MV-4-11 (cell line): ENCODE measurements at regions not wholly inside any gene's neighbourhood (a gene's known extent, or its start where the extent isn't known, plus 50 kb on each side); places are given as distances from the start of the nearest gene placed in this dataset.

Experiments
- DNase-seq: peaks from one replicate; lab custom pipeline; 2025; lab: John Stamatoyannopoulos, UW

GRCh38 chr2:223226264-223226663 lies 174.3 kb downstream of the KCNE4 start:
- no peak for DNase-seq

DNA sequence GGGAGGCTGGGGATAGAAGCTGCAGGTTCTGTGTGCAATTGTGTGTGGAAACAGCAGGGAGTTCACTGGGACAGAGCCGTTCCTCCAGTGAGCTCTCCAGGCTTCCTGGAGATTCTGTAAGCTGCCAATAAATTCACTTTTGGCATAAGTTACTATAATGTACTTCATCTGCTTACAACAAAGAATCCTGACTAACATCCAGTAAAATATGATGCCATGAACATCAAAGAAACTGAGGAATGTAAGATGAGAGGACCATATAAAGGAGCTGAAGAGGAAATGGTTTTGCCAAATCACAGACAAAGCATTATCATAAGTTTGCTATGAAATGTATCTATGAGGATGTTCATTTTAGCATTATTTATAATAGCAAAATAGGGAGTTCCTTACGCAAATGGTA lies 175.3 kb downstream of the KCNE4 start:
- DNase-seq = no peak

DNA sequence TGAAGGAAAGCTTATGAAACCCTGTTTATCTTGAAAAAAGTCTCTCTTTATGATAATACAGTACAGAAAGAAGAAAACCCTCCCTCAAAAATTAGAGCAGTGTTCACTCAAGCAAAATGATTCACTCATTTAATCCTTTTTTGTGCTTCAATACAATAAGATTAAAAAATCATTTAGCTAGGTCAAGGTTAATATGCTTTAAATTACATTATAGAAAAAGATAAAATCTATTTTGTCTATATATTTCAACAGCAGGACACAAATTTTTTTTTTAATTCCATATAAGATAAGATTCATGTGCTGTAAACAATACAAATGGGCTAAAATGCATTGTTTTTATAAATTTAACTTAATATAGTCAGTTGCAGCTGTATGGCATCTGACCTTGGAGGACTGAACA lies 176.9 kb downstream of the KCNE4 start:
- DNase-seq = no peak

- DNase-seq = no peak
Measured at GRCh38 chr2:223230352-223230751, 178.4 kb downstream of the KCNE4 start.

DNA sequence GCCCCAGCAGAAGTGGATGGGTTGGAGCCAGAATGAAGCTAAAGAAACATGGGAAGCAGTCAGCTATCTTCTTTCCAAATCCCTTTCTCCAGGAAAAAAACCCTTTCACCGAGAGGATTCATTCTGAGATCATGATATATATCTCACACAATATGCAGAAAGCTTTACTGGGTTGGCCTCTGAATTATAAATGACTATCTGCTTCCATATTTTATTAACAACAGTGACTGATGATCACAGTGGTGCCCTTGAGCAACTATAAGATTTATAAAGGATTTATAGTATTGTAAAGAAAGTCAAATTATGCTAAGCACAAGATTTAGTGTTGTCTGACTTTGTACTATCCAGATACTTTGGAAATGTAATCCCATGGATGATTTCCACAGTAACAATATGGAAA lies 180.3 kb downstream of the KCNE4 start:
- no peak for DNase-seq

GRCh38 chr2:223232896-223233295 lies 180.9 kb downstream of the KCNE4 start:
- no peak for DNase-seq

DNA sequence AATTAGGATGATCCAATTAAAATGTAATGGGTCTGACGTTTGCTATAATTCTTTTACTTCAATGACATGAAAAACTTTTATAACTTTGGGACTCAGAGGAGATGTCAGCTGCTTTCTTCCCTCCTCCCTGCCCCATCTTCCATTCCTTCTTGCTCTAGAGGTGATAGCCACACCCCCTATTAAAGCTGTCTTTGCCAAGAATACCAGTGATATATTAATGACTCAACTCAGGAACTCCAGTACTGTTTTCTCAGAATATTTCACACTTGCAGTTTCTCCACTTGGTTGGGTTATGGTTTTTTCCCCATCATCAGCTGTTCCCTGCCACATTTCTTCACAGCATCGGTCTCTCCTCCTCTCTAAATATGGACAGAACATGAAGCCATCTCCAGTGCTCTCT lies 184.0 kb downstream of the KCNE4 start:
- DNase-seq = no peak

DNA sequence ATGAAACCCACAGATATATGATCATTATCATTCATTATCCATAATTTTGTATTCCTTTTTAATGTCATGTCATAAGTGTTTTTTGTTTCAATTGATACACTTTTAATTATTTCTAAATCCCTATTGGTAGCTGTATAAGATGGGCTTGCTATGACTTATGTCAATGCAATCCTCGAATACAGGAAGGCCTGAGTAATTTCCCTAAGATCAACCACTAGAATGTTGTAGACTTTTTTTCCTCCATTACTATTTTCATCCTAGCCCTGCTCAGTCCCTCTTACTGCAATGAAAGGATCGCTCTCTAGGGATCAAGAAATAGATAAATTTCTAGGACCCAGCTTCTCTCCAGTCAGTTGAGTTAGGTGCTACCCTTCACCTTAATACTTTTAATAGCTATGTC lies 186.3 kb downstream of the KCNE4 start:
- DNase-seq = no peak

DNA sequence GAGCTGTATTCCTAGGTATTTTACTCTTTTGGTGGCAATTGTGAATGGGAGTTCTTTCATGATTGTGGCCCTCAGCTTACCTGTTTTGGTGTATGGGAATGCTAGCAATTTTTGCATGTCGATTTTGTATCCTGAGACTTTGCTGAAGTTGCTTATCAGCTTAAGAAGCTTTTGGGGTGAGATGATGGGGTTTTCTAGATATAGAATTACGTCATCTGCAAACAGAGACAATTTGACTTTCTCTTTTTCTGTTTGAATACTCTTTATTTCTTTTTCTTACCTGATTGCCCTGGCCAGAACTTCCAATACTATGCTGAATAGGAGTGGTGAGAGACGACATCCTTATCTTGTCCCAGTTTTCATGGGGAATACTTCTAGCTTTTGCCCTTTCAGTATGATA lies 191.2 kb downstream of the KCNE4 start:
- DNase-seq = no peak

DNA sequence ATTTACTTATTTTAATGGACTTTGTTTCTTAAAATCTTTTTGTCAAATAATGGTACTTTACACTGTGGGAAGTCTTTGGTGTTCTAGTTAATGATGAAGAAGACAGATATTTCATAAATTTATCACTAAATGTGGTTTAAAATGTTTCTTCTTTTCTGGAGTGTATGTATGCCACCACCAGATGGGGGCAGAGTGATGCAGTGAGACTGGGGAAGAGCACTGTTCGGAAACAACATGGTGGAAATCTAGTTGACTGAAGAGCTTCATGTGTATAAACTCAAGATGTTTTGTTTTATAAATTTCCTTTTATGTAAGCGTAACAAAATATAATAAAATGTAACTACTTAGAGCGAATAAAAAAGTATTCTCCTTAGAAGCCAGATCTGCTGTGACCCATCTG lies 195.1 kb downstream of the KCNE4 start:
- DNase-seq = peak; percentile 25

DNA sequence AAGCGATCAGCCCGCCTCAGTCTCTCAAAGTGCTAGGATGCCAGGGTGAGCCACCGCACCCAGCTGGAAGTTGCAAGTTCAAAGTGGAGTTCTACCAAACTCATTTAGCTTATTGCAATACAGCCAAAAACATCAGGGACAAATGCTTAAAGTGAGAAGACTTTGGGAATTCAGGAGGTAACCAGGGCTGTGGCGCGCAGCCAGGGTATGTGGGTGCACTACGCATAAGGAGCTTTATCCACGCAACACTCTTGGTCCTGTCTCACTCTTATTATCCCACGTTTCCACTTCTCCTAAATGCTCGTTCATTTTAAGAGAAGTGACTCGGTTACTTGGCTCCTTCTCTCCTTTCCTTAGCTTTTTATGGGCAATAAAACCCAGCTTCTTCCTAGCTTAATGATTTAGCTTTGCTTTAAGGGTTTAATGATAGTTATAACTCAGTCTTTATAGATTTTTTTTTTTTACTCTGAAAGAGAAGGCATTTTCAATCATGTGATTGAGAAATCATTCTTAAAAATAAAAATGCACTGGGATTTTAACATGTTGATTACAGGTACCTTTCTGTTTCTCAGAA lies 199.8 kb downstream of the KCNE4 start:
- no peak for DNase-seq

DNA sequence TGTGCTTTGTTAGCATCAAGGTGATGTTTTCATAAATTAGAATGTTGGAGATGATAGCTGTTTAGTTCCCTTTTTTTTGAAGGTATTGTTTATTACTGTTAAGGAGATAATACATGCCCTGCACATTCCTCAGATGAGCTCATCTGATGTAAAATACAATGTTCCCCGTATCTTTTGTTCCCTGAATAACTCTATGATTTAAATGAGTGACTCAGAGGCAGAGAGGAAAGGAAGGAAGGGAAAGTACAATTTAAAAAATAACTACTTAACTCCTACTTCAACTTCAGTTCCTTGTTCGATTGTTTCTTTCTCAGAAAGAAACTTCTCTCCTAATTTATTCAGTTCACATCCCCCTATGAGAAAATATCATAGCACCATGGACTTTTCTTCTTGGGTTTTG lies 208.7 kb downstream of the KCNE4 start:
- DNase-seq = no peak

DNA sequence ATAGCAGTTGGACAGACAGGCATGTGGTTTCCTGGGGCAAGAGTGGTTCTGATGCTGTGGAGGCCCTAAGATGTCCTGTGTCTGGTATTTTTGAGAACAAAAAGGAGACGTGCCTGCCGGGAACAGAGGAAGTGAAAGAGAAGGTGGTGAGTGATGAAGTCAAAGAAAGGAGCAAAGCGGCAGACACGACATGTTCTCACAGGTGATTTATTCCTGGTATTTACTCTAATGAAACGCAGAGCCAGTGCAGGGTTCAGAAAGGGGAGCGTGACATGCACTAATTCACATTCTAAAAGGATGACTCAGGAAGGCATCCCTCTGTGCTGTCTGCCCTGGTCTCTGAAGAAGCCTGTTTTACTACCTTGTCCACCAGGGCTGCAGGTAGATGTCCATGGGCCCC lies 211.0 kb downstream of the KCNE4 start:
- peak; percentile 12 for DNase-seq

DNA sequence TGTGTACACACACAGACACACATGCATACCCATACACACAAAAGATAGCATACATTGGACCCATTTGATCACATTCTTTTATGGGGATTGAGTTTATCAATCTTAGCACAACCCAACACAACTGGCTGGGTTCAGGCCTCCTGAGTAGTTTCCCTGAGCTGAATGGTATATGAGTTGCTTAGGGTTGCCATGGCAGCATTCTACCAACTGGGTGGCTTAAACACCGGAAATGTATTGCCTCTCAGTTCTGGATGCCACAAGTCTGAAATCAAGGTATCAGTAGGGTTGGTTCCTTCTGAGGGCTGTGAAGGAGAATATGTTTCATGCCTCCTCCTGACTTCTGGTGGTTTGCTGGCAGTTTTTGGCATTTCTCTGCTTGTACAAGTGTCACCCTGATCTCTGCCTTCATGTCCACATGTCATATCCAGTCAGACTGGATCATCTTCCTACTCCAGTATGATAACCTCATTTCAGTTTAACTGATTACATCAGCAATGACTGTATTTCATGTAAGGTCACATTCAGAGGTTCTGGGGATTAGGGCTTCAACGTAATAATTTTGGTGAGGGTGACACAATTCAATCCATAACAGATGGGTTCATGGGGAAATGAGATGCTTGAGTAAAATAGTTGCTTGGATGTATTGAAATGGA lies 212.7 kb downstream of the KCNE4 start:
- peak; percentile 30 for DNase-seq

GRCh38 chr2:223267160-223267951 lies 215.4 kb downstream of the KCNE4 start:
- DNase-seq = no peak

DNA sequence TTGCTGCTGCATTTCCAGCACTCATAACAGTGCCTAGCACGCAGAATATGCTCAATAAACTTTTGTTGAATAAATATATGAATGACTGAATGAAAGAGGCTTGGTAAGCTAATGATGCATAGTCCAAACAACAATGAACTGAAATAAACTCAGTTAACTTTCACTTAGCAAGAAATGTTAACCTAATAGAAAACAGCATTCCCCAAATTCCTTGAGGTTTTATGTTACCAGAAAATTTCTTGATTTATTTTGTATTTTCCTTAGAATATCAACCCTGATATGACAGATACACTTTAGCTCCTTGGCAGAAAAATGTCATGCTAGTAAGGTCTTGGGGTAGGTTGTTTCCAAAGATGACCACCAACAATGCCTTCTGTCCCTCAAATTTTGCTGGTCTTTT lies 217.4 kb downstream of the KCNE4 start:
- DNase-seq = no peak

DNA sequence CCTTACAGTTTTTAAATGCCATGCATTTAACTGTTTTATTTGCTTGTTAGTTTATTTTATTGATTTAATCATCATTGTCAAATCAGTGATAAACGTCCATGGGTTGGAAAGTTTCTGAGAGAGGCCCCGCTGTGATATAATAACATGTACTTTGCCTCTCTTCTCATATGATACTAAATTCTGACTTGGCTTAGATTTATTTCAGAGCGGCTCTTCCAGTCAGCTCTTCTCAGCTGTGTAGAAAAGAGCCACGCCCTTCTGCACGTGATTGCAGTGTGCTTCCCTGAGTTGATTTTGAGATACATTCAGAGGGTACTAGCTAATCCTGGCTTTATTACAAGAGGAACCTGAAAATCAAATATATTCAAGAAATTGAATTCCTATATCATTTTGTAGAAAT lies 218.6 kb downstream of the KCNE4 start:
- no peak for DNase-seq

- no peak for DNase-seq
Measured at GRCh38 chr2:223273995-223274394, 222.0 kb downstream of the KCNE4 start.

DNA sequence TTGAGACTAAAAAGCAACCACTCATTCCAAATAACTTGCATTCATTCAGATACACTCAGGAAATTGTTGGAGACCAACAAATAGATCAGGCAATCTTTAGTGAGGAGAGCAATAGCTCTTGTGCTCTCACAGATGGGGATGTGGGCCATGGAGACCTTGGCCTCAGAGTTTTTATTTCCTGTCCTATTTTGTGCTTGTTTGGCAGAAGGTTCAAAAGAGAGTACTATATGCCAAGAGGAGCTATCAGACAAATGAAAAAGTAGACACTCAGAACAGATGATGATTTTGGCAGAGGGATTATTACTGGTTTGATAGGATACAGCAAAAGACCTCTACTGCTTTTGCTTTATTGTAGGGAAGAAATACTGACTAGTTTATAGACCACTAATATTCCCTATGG lies 230.2 kb downstream of the KCNE4 start:
- DNase-seq = no peak

GRCh38 chr2:223283329-223283728 lies 231.3 kb downstream of the KCNE4 start:
- no peak for DNase-seq

- DNase-seq = no peak
Measured at GRCh38 chr2:223283771-223284170, 231.8 kb downstream of the KCNE4 start.

DNA sequence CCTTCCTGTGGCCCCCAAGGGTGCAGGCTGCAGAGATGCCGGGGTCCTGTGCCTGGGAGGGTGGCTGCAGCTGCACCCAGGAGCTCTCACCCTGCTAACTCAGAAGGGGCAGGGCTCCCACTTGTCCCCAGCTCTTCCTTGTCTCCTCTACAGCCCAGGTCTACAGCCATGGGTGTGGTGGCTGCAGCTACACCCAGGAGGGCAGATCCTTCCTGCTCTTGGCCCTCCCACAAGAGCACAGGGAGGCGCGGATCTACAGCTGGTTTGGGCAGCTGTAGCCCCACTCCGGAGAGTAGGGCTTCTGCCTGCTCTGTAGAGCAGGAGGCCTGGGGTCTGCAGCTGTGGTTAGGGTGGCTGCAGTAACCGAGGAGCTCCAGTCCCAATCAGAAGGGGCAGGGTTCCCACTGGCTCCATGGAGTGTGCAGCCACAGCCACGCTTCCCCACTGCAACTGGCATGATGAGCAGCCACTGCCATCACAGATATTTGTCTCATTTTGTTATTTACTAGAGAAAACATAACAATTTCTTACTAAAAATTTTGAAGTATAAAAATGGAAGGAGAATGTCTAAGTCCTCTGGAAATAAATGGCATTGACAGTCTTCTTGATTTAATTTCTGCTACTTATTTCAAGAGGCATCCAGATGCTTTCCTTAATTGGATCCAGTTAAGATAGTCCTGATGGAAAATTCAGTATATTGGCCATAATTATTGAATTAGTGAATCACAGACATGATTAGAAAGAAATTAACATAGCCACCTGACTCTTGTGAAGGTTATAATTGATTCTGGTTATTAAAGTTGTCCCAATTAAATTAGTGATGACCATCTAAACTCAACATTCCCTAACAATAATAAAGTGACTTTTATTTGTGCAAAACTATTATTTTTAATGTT lies 233.6 kb downstream of the KCNE4 start:
- DNase-seq = no peak
